Neural progenitor cell (in vitro differentiated cells): ENCODE measurements at regions not wholly inside any gene's neighbourhood (a gene's known extent, or its start where the extent isn't known, plus 50 kb on each side); places are given as distances from the start of the nearest gene placed in this dataset.

Source experiments
- CTCF ChIP-seq: fragments of 200-600 bp; sonication (generic); IDR thresholded peaks from 2 replicates; pipeline ENCODE4 v1.5.1; 2017; ENCODE audit warnings: antibody characterized with exemption, mild to moderate bottlenecking
- EZH2phosphoT487 ChIP-seq: fragments of 200-600 bp; sonication (generic); IDR thresholded peaks from 2 replicates; pipeline ENCODE4 v1.6.1; 2017; ENCODE audit warnings: antibody characterized with exemption

GRCh38 chr18:24840051-24840450 lies 379.6 kb downstream of the HRH4 start:
- TF ChIP-seq EZH2phosphoT487 (no peak), CTCF (no peak)
